ENCODE measurements at regions not wholly inside any gene's neighbourhood (a gene's known extent, or its start where the extent isn't known, plus 50 kb on each side); places are given as distances from the start of the nearest gene placed in this dataset.
"Not testable (repeated sequence)": the region's sequence is repeated elsewhere in the genome, so short reads cannot be mapped to it uniquely, and the experiment has no call there.

- TF ChIP-seq, protein P1, sequence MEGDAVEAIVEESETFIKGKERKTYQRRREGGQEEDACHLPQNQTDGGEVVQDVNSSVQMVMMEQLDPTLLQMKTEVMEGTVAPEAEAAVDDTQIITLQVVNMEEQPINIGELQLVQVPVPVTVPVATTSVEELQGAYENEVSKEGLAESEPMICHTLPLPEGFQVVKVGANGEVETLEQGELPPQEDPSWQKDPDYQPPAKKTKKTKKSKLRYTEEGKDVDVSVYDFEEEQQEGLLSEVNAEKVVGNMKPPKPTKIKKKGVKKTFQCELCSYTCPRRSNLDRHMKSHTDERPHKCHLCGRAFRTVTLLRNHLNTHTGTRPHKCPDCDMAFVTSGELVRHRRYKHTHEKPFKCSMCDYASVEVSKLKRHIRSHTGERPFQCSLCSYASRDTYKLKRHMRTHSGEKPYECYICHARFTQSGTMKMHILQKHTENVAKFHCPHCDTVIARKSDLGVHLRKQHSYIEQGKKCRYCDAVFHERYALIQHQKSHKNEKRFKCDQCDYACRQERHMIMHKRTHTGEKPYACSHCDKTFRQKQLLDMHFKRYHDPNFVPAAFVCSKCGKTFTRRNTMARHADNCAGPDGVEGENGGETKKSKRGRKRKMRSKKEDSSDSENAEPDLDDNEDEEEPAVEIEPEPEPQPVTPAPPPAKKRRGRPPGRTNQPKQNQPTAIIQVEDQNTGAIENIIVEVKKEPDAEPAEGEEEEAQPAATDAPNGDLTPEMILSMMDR (IDR thresholded peaks at IDR 0.05), result not testable (repeated sequence)
- TF ChIP-seq EP300, POLR2A (IDR thresholded peaks at IDR 0.05): not testable (repeated sequence)
Observed at GRCh38 chr13:21243898-21244184, 67.4 kb downstream of the MRPL57 start.
